ENCODE measurements at regions not wholly inside any gene's neighbourhood (a gene's known extent, or its start where the extent isn't known, plus 50 kb on each side); places are given as distances from the start of the nearest gene placed in this dataset.

- Histone ChIP-seq H3K4me1 (ENCODE audit: insufficient read depth, low read length) (peaks cover 43% of the 10 kb centered on the region), H3K4me2 (ENCODE audit: insufficient read depth, low read length) (peak overlapping the region; percentile 47), H3K27ac (ENCODE audit: low read depth, low read length) (peak overlapping the region; percentile 75), H3K79me2 (ENCODE audit: insufficient read depth, low read length) (no peaks in the 10 kb centered on the region), H2AFZ (ENCODE audit: low read length) (no peak overlapping the region), H3K9me3 (ENCODE audit: low read depth, low read length) (no peaks in the 10 kb centered on the region), H3K27me3 (ENCODE audit: insufficient read depth, low read length) (no peaks in the 10 kb centered on the region), H4K20me1 (ENCODE audit: insufficient read depth, low read length) (no peaks in the 10 kb centered on the region), H3K4me3 (ENCODE audit: insufficient read depth, low read length) (no peak overlapping the region), H3K36me3 (ENCODE audit: insufficient read depth, low read length) (no peaks in the 10 kb centered on the region)
- peak; percentile 51 for DNase-seq (ENCODE audit: insufficient read length, low spot score, missing footprints)
- no peak for TF ChIP-seq CTCF (IDR thresholded peaks at IDR 0.05; ENCODE audit: extremely low read depth, low read depth, low read length)
These were observed 345.6 kb upstream of the THBS1 start for GRCh38 chr15:39235084-39235795.

GRCh38 chr15:39236375-39236774 is 344.5 kb upstream of the THBS1 start:
- no peak for TF ChIP-seq CTCF (IDR thresholded peaks at IDR 0.05; ENCODE audit: extremely low read depth, low read depth, low read length)
- H3K4me2 ChIP-seq (ENCODE audit: insufficient read depth, low read length) = no peak overlapping the region
- H3K79me2 ChIP-seq (ENCODE audit: insufficient read depth, low read length) = no peaks in the 10 kb centered on the region
- H2AFZ ChIP-seq (ENCODE audit: low read length) = no peak overlapping the region
- H3K27me3 ChIP-seq (ENCODE audit: insufficient read depth, low read length) = no peaks in the 10 kb centered on the region
- H4K20me1 ChIP-seq (ENCODE audit: insufficient read depth, low read length) = no peaks in the 10 kb centered on the region
- no peak overlapping the region for H3K4me3 ChIP-seq (ENCODE audit: insufficient read depth, low read length)
- no peaks in the 10 kb centered on the region for H3K9me3 ChIP-seq (ENCODE audit: low read depth, low read length)
- peaks cover 37% of the 10 kb centered on the region for H3K4me1 ChIP-seq (ENCODE audit: insufficient read depth, low read length)
- H3K27ac ChIP-seq (ENCODE audit: low read depth, low read length) = peak overlapping the region; percentile 1
- DNase-seq (ENCODE audit: insufficient read length, low spot score, missing footprints) = no peak
- H3K36me3 ChIP-seq (ENCODE audit: insufficient read depth, low read length) = no peaks in the 10 kb centered on the region

GRCh38 chr15:39238443-39238842 is 342.4 kb upstream of the THBS1 start:
- Histone ChIP-seq H3K4me1 (ENCODE audit: insufficient read depth, low read length) (peaks cover 30% of the 10 kb centered on the region), H2AFZ (ENCODE audit: low read length) (no peak overlapping the region), H3K27me3 (ENCODE audit: insufficient read depth, low read length) (no peaks in the 10 kb centered on the region), H3K27ac (ENCODE audit: low read depth, low read length) (no peak overlapping the region), H3K4me2 (ENCODE audit: insufficient read depth, low read length) (no peak overlapping the region), H3K79me2 (ENCODE audit: insufficient read depth, low read length) (no peaks in the 10 kb centered on the region), H4K20me1 (ENCODE audit: insufficient read depth, low read length) (no peaks in the 10 kb centered on the region), H3K4me3 (ENCODE audit: insufficient read depth, low read length) (no peak overlapping the region), H3K36me3 (ENCODE audit: insufficient read depth, low read length) (no peaks in the 10 kb centered on the region), H3K9me3 (ENCODE audit: low read depth, low read length) (no peaks in the 10 kb centered on the region)
- DNase-seq (ENCODE audit: insufficient read length, low spot score, missing footprints) = no peak
- no peak for TF ChIP-seq CTCF (IDR thresholded peaks at IDR 0.05; ENCODE audit: extremely low read depth, low read depth, low read length)

GRCh38 chr15:39239562-39239961 is 341.3 kb upstream of the THBS1 start:
- H3K27me3 ChIP-seq (ENCODE audit: insufficient read depth, low read length) = no peaks in the 10 kb centered on the region
- no peak overlapping the region for H3K4me3 ChIP-seq (ENCODE audit: insufficient read depth, low read length)
- peak overlapping the region; percentile 44 for H3K27ac ChIP-seq (ENCODE audit: low read depth, low read length)
- no peaks in the 10 kb centered on the region for H4K20me1 ChIP-seq (ENCODE audit: insufficient read depth, low read length)
- H3K4me2 ChIP-seq (ENCODE audit: insufficient read depth, low read length) = no peak overlapping the region
- TF ChIP-seq CTCF (IDR thresholded peaks at IDR 0.05; ENCODE audit: extremely low read depth, low read depth, low read length) = no peak
- no peak for DNase-seq (ENCODE audit: insufficient read length, low spot score, missing footprints)
- H3K36me3 ChIP-seq (ENCODE audit: insufficient read depth, low read length) = no peaks in the 10 kb centered on the region
- H3K4me1 ChIP-seq (ENCODE audit: insufficient read depth, low read length) = peaks cover 31% of the 10 kb centered on the region
- no peaks in the 10 kb centered on the region for H3K9me3 ChIP-seq (ENCODE audit: low read depth, low read length)
- no peaks in the 10 kb centered on the region for H3K79me2 ChIP-seq (ENCODE audit: insufficient read depth, low read length)
- no peak overlapping the region for H2AFZ ChIP-seq (ENCODE audit: low read length)

Data from osteoblast (primary cell).